Erythroblast (primary cell): ENCODE measurements at regions not wholly inside any gene's neighbourhood (a gene's known extent, or its start where the extent isn't known, plus 50 kb on each side); places are given as distances from the start of the nearest gene placed in this dataset.

Experiments
- GATA1 ChIP-seq: IDR thresholded peaks from 2 replicates; pipeline ENCODE4 v1.6.1; 2011; ENCODE audit warnings: low read depth, mild to moderate bottlenecking, control low read depth, low read length, moderate library complexity
- POLR2A ChIP-seq: IDR thresholded peaks from 2 replicates; pipeline ENCODE4 v1.6.1; 2011; ENCODE audit warnings: mild to moderate bottlenecking, low read length

GRCh38 chr6:137351890-137352289 lies 132.7 kb upstream of the IFNGR1 start:
- TF ChIP-seq POLR2A (no peak), GATA1 (no peak)
